Endodermal cell (in vitro differentiated cells): ENCODE measurements at regions not wholly inside any gene's neighbourhood (a gene's known extent, or its start where the extent isn't known, plus 50 kb on each side); places are given as distances from the start of the nearest gene placed in this dataset.

Source experiments
- DNase-seq: peaks from one replicate; pipeline ENCODE4 v3.0.0-alpha.2; 2017
- H3K27ac ChIP-seq: 2 replicates; pipeline ENCODE4 v1.5.1; 2013; ENCODE audit warnings: mild to moderate bottlenecking, low read depth, low read length, moderate library complexity
- H3K27me3 ChIP-seq: 2 replicates; pipeline ENCODE4 v1.6.1; 2013; ENCODE audit warnings: mild to moderate bottlenecking, low read length, moderate library complexity; ENCODE audit not compliant: insufficient read depth, control insufficient read depth, poor library complexity, severe bottlenecking
- H3K36me3 ChIP-seq: 2 replicates; pipeline ENCODE4 v1.7.0; 2013; ENCODE audit warnings: mild to moderate bottlenecking, low read length, moderate library complexity; ENCODE audit not compliant: control insufficient read depth, insufficient read depth
- H3K4me1 ChIP-seq: one replicate; pipeline ENCODE4 v1.7.0; 2013; ENCODE audit warnings: low read length; ENCODE audit not compliant: control insufficient read depth, insufficient read depth
- H3K4me3 ChIP-seq: 2 replicates; pipeline ENCODE4 v1.5.1; 2013; ENCODE audit warnings: mild to moderate bottlenecking, low read length, moderate library complexity
- H3K9ac ChIP-seq: 2 replicates; pipeline ENCODE4 v1.6.1; 2013; ENCODE audit warnings: mild to moderate bottlenecking, low read length, moderate library complexity; ENCODE audit not compliant: poor library complexity, severe bottlenecking; ENCODE audit errors: extremely low read depth
- H3K9me3 ChIP-seq: 2 replicates; pipeline ENCODE4 v1.6.1; 2013; ENCODE audit warnings: mild to moderate bottlenecking, low read length, moderate library complexity; ENCODE audit not compliant: control insufficient read depth
- H3K27ac Mint-ChIP-seq: 2 replicates; pipeline ENCODE4 v1.8.0; 2020; ENCODE audit warnings: mixed read lengths
- H3K27me3 Mint-ChIP-seq: 2 replicates; pipeline ENCODE4 v1.8.0; 2021; ENCODE audit warnings: mild to moderate bottlenecking, mixed read lengths; ENCODE audit not compliant: insufficient read depth
- H3K36me3 Mint-ChIP-seq: 2 replicates; pipeline ENCODE4 v1.8.0; 2020; ENCODE audit warnings: low read depth, mixed read lengths
- H3K4me1 Mint-ChIP-seq: 2 replicates; pipeline ENCODE4 v1.8.0; 2020; ENCODE audit warnings: mixed read lengths
- H3K4me3 Mint-ChIP-seq: 2 replicates; pipeline ENCODE4 v1.8.0; 2020; ENCODE audit warnings: mild to moderate bottlenecking, moderate library complexity, mixed read lengths
- H3K9me3 Mint-ChIP-seq: 2 replicates; pipeline ENCODE4 v1.8.0; 2020; ENCODE audit warnings: mild to moderate bottlenecking, mixed read lengths
- CTCF ChIP-seq: fragments of 200-600 bp; sonication (generic); conservative IDR thresholded peaks from 2 replicates; pipeline ENCODE4 v1.5.0; 2021; ENCODE audit warnings: antibody characterized with exemption, mild to moderate bottlenecking
- WGBS, 2 experiments: methylation state at CpG; one replicate each; pipeline versions ENCODE4 v1.1.5 to v1.1.7; 2013; ENCODE audit warnings: missing lambda C conversion rate in 2 of 2, mixed read lengths in 1 of 2; ENCODE audit not compliant: insufficient coverage in 1 of 2, insufficient read length in 1 of 2; 5-methylcytosine and 5-hydroxymethylcytosine counted together

GRCh38 chr3:178263236-178263916, 272.9 kb upstream of the KCNMB2 start:
- H3K9me3 ChIP-seq = no peaks in the 10 kb centered on the region
- H3K27me3 ChIP-seq = peaks cover 14% of the 10 kb centered on the region
- 89 to 100% methylated on average over 2 of the region's 2 CpGs for WGBS, 2 experiments
- Mint-ChIP-seq H3K9me3 (no peaks in the 10 kb centered on the region), H3K4me1 (peaks cover 9% of the 10 kb centered on the region), H3K27ac (no peak overlapping the region), H3K27me3 (peaks cover 1% of the 10 kb centered on the region), H3K4me3 (no peak overlapping the region), H3K36me3 (no peaks in the 10 kb centered on the region)
- no peak for TF ChIP-seq CTCF
- H3K4me3 ChIP-seq = no peak overlapping the region
- no peak overlapping the region for H3K9ac ChIP-seq
- DNase-seq = no peak
- H3K36me3 ChIP-seq = no peaks in the 10 kb centered on the region
- H3K4me1 ChIP-seq = no peaks in the 10 kb centered on the region
- H3K27ac ChIP-seq = no peak overlapping the region

GRCh38 chr3:178267158-178267844, 268.9 kb upstream of the KCNMB2 start:
- no peaks in the 10 kb centered on the region for H3K9me3 ChIP-seq
- Mint-ChIP-seq H3K27ac (no peak overlapping the region), H3K27me3 (peaks cover 16% of the 10 kb centered on the region), H3K4me1 (peaks cover 6% of the 10 kb centered on the region), H3K36me3 (no peaks in the 10 kb centered on the region), H3K4me3 (no peak overlapping the region), H3K9me3 (no peaks in the 10 kb centered on the region)
- peaks cover 5% of the 10 kb centered on the region for H3K4me1 ChIP-seq
- no peak overlapping the region for H3K27ac ChIP-seq
- H3K27me3 ChIP-seq = peaks cover 43% of the 10 kb centered on the region
- no peak overlapping the region for H3K4me3 ChIP-seq
- WGBS, 2 experiments = 67 to 81% methylated on average over 1 of the region's 1 CpG
- DNase-seq = no peak
- H3K36me3 ChIP-seq = no peaks in the 10 kb centered on the region
- no peak for TF ChIP-seq CTCF
- H3K9ac ChIP-seq = no peak overlapping the region

- Histone ChIP-seq H3K9ac (no peak overlapping the region), H3K27ac (no peak overlapping the region), H3K36me3 (no peaks in the 10 kb centered on the region), H3K4me1 (peaks cover 5% of the 10 kb centered on the region), H3K4me3 (no peak overlapping the region), H3K9me3 (no peaks in the 10 kb centered on the region), H3K27me3 (peaks cover 64% of the 10 kb centered on the region)
- no peaks in the 10 kb centered on the region for H3K36me3 Mint-ChIP-seq
- no peak for DNase-seq
- no peak overlapping the region for H3K27ac Mint-ChIP-seq
- H3K4me3 Mint-ChIP-seq = no peak overlapping the region
- no peaks in the 10 kb centered on the region for H3K9me3 Mint-ChIP-seq
- H3K4me1 Mint-ChIP-seq = peaks cover 9% of the 10 kb centered on the region
- peaks cover 23% of the 10 kb centered on the region for H3K27me3 Mint-ChIP-seq
- WGBS, 2 experiments = 96 to 100% methylated on average over 4 of the region's 4 CpGs
- TF ChIP-seq CTCF = no peak
Measured at GRCh38 chr3:178270838-178271237, 265.4 kb upstream of the KCNMB2 start.
